ENCODE measurements at regions not wholly inside any gene's neighbourhood (a gene's known extent, or its start where the extent isn't known, plus 50 kb on each side); places are given as distances from the start of the nearest gene placed in this dataset.

DNA sequence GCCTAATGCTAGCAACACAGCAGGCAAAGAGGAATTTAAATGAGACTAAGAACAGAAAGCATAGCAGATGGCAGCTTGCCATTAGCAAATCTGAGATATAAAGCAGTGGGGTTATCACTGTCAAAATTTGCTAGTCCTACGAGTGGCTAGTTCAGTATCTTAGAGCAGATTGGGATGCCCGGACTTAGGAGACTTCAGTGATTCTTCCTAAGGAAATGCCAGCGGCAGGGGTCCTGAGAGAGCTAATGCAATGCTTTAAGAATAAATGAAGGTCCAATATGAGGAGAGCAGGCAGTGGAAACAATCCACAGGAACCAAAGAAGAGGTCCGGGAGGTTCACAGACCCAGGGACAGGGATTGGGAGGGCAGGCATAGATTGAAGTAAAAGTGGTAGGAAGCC is 169.3 kb upstream of the NPSR1 start:
- TF ChIP-seq, protein P1, sequence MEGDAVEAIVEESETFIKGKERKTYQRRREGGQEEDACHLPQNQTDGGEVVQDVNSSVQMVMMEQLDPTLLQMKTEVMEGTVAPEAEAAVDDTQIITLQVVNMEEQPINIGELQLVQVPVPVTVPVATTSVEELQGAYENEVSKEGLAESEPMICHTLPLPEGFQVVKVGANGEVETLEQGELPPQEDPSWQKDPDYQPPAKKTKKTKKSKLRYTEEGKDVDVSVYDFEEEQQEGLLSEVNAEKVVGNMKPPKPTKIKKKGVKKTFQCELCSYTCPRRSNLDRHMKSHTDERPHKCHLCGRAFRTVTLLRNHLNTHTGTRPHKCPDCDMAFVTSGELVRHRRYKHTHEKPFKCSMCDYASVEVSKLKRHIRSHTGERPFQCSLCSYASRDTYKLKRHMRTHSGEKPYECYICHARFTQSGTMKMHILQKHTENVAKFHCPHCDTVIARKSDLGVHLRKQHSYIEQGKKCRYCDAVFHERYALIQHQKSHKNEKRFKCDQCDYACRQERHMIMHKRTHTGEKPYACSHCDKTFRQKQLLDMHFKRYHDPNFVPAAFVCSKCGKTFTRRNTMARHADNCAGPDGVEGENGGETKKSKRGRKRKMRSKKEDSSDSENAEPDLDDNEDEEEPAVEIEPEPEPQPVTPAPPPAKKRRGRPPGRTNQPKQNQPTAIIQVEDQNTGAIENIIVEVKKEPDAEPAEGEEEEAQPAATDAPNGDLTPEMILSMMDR (conservative IDR thresholded peaks at IDR 0.05; ENCODE audit: low read depth, low read length) = no peak
- TF ChIP-seq EZH2 (IDR thresholded peaks at IDR 0.05; ENCODE audit: low read length, unreplicated experiment) (no peak), EZH2phosphoT487 (IDR thresholded peaks at IDR 0.05; ENCODE audit: borderline replicate concordance, low read length) (no peak)

All from PC-3 (cell line).